B cell (primary cell): ENCODE measurements at regions not wholly inside any gene's neighbourhood (a gene's known extent, or its start where the extent isn't known, plus 50 kb on each side); places are given as distances from the start of the nearest gene placed in this dataset.

Experiments
- ATAC-seq: fragments of 200-7000 bp; cut with Tn5 transposase; one replicate; pipeline ENCODE4 v1.10.0; 2021; ENCODE audit warnings: low read depth, mild to moderate bottlenecking, moderate number of reproducible peaks, moderate library complexity
- CTCF ChIA-PET: fragments of 350-600 bp; sonication (Branson Sonifier 250); formaldehyde crosslinking; loops from one replicate; lab custom pipeline; 2021; ENCODE audit warnings: antibody characterized with exemption, inconsistent platforms; lab: Charles Lee
- POLR2A ChIA-PET: fragments of 350-600 bp; sonication (Branson Sonifier 250); formaldehyde crosslinking; loops from one replicate; lab custom pipeline; 2021; ENCODE audit warnings: antibody characterized with exemption; lab: Charles Lee
- DNase-seq: peaks from one replicate; pipeline ENCODE4 v3.0.0; 2013
- H2AFZ ChIP-seq: 2 replicates; pipeline ENCODE4 v1.6.1; 2012; ENCODE audit warnings: mild to moderate bottlenecking, low read depth, low read length; ENCODE audit not compliant: insufficient read depth, poor library complexity, severe bottlenecking
- H3K27ac ChIP-seq, 2 donors: 1 replicate in 1 of 2; 2 replicates in 1 of 2; pipeline ENCODE4 v1.5.1; 2012 to 2013; ENCODE audit warnings: low read length in 2 of 2, mild to moderate bottlenecking in 2 of 2, moderate library complexity in 1 of 2
- H3K27me3 ChIP-seq, 4 experiments: fragments of 200-600 bp in 1 of 4; sonication (generic) in 1 of 4; replicated peaks in 1 of 4; 1 replicate in 2 of 4; 2 replicates in 2 of 4; pipeline versions ENCODE4 v1.6.1 to v1.7.0; 2013 to 2016; ENCODE audit warnings: low read length in 3 of 4, mild to moderate bottlenecking in 2 of 4, mixed read lengths in 1 of 4, moderate library complexity in 1 of 4; ENCODE audit not compliant: insufficient read depth in 4 of 4, control insufficient read depth in 3 of 4; ENCODE audit errors: control extremely low read depth in 1 of 4
- H3K36me3 ChIP-seq, 2 experiments: replicated peaks in 1 of 2; 1 replicate in 1 of 2; 2 replicates in 1 of 2; pipeline versions ENCODE4 v1.6.1 to v1.7.1; 2013; ENCODE audit warnings: low read length in 1 of 2; ENCODE audit not compliant: insufficient read depth in 2 of 2, control insufficient read depth in 1 of 2; ENCODE audit errors: control extremely low read depth in 1 of 2, extremely low read depth in 1 of 2
- H3K4me1 ChIP-seq, 2 donors: fragments of 200-600 bp in 1 of 2; sonication (generic) in 1 of 2; 1 replicate in 1 of 2; 2 replicates in 1 of 2; pipeline versions ENCODE4 v1.5.1 to v1.6.1; 2013 to 2017; ENCODE audit warnings: low read length in 2 of 2; ENCODE audit not compliant: control insufficient read depth in 2 of 2, insufficient read depth in 2 of 2
- H3K4me2 ChIP-seq: replicated peaks from 2 replicates; pipeline ENCODE3; 2012; ENCODE audit warnings: mild to moderate bottlenecking, low read depth, low read length; ENCODE audit not compliant: poor library complexity, severe bottlenecking
- H3K4me3 ChIP-seq, 5 experiments: fragments of 200-600 bp in 1 of 5; sonication (generic) in 1 of 5; 1 replicate in 3 of 5; 2 replicates in 2 of 5; pipeline versions ENCODE4 v1.5.1 to v1.7.0; 2011 to 2016; ENCODE audit warnings: low read length in 4 of 5, mild to moderate bottlenecking in 4 of 5, low read depth in 2 of 5, control low read depth in 1 of 5, moderate library complexity in 1 of 5; ENCODE audit not compliant: insufficient read depth in 1 of 5; ENCODE audit errors: control extremely low read depth in 1 of 5, extremely low read depth in 1 of 5
- H3K79me2 ChIP-seq: fragments of 200-600 bp; sonication (generic); one replicate; pipeline ENCODE4 v1.6.0; 2016; ENCODE audit warnings: low read length; ENCODE audit not compliant: control insufficient read depth, insufficient read depth
- H3K9ac ChIP-seq: fragments of 200-600 bp; sonication (generic); 2 replicates; pipeline ENCODE4 v1.6.1; 2017; ENCODE audit warnings: mild to moderate bottlenecking, low read length, moderate library complexity
- H3K9me3 ChIP-seq, 3 donors: one replicate each; pipeline versions ENCODE4 v1.6.1 to v1.7.1; 2013; ENCODE audit warnings: low read length in 2 of 3; ENCODE audit not compliant: control insufficient read depth in 2 of 3, insufficient read depth in 1 of 3; ENCODE audit errors: control extremely low read depth in 1 of 3
- H4K20me1 ChIP-seq: 2 replicates; pipeline ENCODE4 v1.6.0; 2012; ENCODE audit warnings: mild to moderate bottlenecking, low read length; ENCODE audit not compliant: insufficient read depth, control insufficient read depth, poor library complexity, severe bottlenecking
- H3K27ac Mint-ChIP-seq: one replicate; pipeline ENCODE4 v1.8.0; 2021; ENCODE audit warnings: mixed read lengths
- H3K27me3 Mint-ChIP-seq: one replicate; pipeline ENCODE4 v1.8.0; 2021; ENCODE audit warnings: mixed read lengths
- H3K4me1 Mint-ChIP-seq: one replicate; pipeline ENCODE4 v1.8.0; 2021; ENCODE audit warnings: mixed read lengths
- H3K4me3 Mint-ChIP-seq: one replicate; pipeline ENCODE4 v1.8.0; 2021; ENCODE audit warnings: mixed read lengths
- H3K9me3 Mint-ChIP-seq: one replicate; pipeline ENCODE4 v1.8.0; 2022; ENCODE audit warnings: mixed read lengths; ENCODE audit not compliant: insufficient read depth
- CTCF ChIP-seq: fragments of 200-600 bp; IDR thresholded peaks from one replicate; pipeline ENCODE4 v1.8.0; 2022; ENCODE audit warnings: antibody characterized with exemption, mild to moderate bottlenecking
- EZH2 ChIP-seq: IDR thresholded peaks from 2 replicates; pipeline ENCODE4 v1.6.1; 2012; ENCODE audit warnings: borderline replicate concordance, low read depth, mild to moderate bottlenecking, moderate library complexity, low read length; ENCODE audit not compliant: insufficient read depth, poor library complexity, severe bottlenecking
- WGBS: methylation state at CpG from one replicate; pipeline ENCODE4 v1.1.5; 2013; ENCODE audit warnings: missing lambda C conversion rate; ENCODE audit not compliant: insufficient coverage; 5-methylcytosine and 5-hydroxymethylcytosine counted together
- intact Hi-C: fragments of 100-400 bp; cut with micrococcal nuclease; formaldehyde crosslinking; loops from one replicate; pipeline ENCODE4 v1.10.0; 2022

- no peak overlapping the region for H2AFZ ChIP-seq
- H3K27ac Mint-ChIP-seq, result no peak overlapping the region
- no peaks in the 10 kb centered on the region for H3K9me3 Mint-ChIP-seq
- H3K79me2 ChIP-seq, result no peaks in the 10 kb centered on the region
- H3K36me3 ChIP-seq, result no peaks in the 10 kb centered on the region
- no peak overlapping the region for H3K4me3 ChIP-seq
- no peaks in the 10 kb centered on the region for H3K27me3 ChIP-seq
- ChIA-PET POLR2A (no interaction called here), CTCF (no interaction called here)
- DNase-seq, result no peak
- no peak overlapping the region for H3K9ac ChIP-seq
- no peaks in the 10 kb centered on the region for H4K20me1 ChIP-seq
- no peaks in the 10 kb centered on the region for H3K9me3 ChIP-seq
- H3K4me3 Mint-ChIP-seq, result no peak overlapping the region
- no peaks in the 10 kb centered on the region for H3K4me1 ChIP-seq
- H3K27me3 Mint-ChIP-seq, result no peaks in the 10 kb centered on the region
- no peak overlapping the region for H3K27ac ChIP-seq
- ATAC-seq, result no peak
- no peak overlapping the region for H3K4me2 ChIP-seq
- TF ChIP-seq CTCF (no peak), EZH2 (no peak)
- 100% methylated on average over 1 of the region's 3 CpGs for WGBS
- intact Hi-C loops, result no loop called here
- no peaks in the 10 kb centered on the region for H3K4me1 Mint-ChIP-seq
Measured at GRCh38 chr9:3059781-3060468, 216.0 kb upstream of the PUM3 start.

DNA sequence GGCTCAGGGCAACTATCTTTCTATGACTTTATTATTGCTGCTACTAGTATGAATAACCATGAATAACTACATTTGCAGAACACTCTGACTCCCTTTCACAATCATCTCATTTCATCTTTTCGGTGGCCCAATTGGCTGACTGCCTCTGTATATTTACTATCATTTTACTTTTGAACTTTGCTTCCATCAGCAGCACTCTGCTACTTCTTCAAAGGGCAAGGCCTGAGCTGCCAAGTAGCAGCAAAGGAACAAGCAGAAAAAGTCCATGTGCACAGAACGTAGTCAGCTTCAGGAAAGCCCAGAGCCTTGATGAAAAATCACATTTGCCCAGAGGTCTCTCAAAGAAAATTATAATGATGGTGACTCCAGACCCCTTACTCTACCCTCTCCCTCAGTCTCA is 214.5 kb upstream of the PUM3 start:
- intact Hi-C loops, result no loop called here
- Histone ChIP-seq H3K9ac (no peak overlapping the region), H2AFZ (no peak overlapping the region), H3K27ac (no peak overlapping the region), H3K4me3 (no peak overlapping the region), H3K4me2 (no peak overlapping the region), H3K9me3 (no peaks in the 10 kb centered on the region), H4K20me1 (no peaks in the 10 kb centered on the region), H3K79me2 (no peaks in the 10 kb centered on the region), H3K4me1 (no peaks in the 10 kb centered on the region), H3K36me3 (no peaks in the 10 kb centered on the region), H3K27me3 (no peaks in the 10 kb centered on the region)
- Mint-ChIP-seq H3K9me3 (no peaks in the 10 kb centered on the region), H3K27ac (no peak overlapping the region), H3K27me3 (no peaks in the 10 kb centered on the region), H3K4me3 (no peak overlapping the region), H3K4me1 (no peaks in the 10 kb centered on the region)
- CTCF ChIA-PET, result no interaction called here
- TF ChIP-seq EZH2, result no peak
- no peak for TF ChIP-seq CTCF
- no peak for ATAC-seq
- DNase-seq, result no peak
- POLR2A ChIA-PET, result no interaction called here
- 92% methylated on average over 1 of the region's 2 CpGs for WGBS
